Kidney (tissue), 13 donors: ENCODE measurements at regions not wholly inside any gene's neighbourhood (a gene's known extent, or its start where the extent isn't known, plus 50 kb on each side); places are given as distances from the start of the nearest gene placed in this dataset.

Experiments
- DNase-seq, 5 donors: peaks; one replicate each; pipeline ENCODE4 v3.0.0-alpha.2; 2013 to 2020
- FAIRE-seq: peaks from 2 replicates; lab custom pipeline; 2012; peaks lifted over from hg19 to GRCh38; lab: Jason Lieb, UNC
- H3K27ac ChIP-seq, 2 donors: one replicate each; pipeline ENCODE4 v1.7.0; 2013; ENCODE audit warnings: low read depth in 2 of 2, low read length in 2 of 2, inconsistent platforms in 1 of 2
- H3K27me3 ChIP-seq: one replicate; pipeline ENCODE4 v1.7.1; 2013; ENCODE audit warnings: low read length, inconsistent platforms; ENCODE audit not compliant: control insufficient read depth, insufficient read depth
- H3K36me3 ChIP-seq, 3 donors: one replicate each; pipeline versions ENCODE4 v1.7.0 to v1.7.1; 2013; ENCODE audit warnings: low read length in 3 of 3, control low read depth in 1 of 3, inconsistent platforms in 1 of 3; ENCODE audit not compliant: insufficient read depth in 3 of 3, control insufficient read depth in 2 of 3
- H3K4me1 ChIP-seq, 3 donors: one replicate each; pipeline versions ENCODE4 v1.7.0 to v1.7.1; 2013; ENCODE audit warnings: low read length in 3 of 3, inconsistent platforms in 1 of 3, low read depth in 1 of 3; ENCODE audit not compliant: control insufficient read depth in 2 of 3, insufficient read depth in 2 of 3
- H3K4me3 ChIP-seq, 3 donors: one replicate each; pipeline versions ENCODE4 v1.7.0 to v1.8.1; 2013; ENCODE audit warnings: low read length in 3 of 3, control low read depth in 1 of 3, inconsistent platforms in 1 of 3
- H3K9ac ChIP-seq, 3 donors: one replicate each; pipeline versions ENCODE4 v1.7.0 to v1.7.1; 2013; ENCODE audit warnings: low read length in 3 of 3, control low read depth in 1 of 3, inconsistent platforms in 1 of 3
- H3K9me3 ChIP-seq, 3 donors: one replicate each; pipeline versions ENCODE4 v1.7.0 to v1.7.1; 2013; ENCODE audit warnings: low read length in 3 of 3, control low read depth in 1 of 3, inconsistent platforms in 1 of 3; ENCODE audit not compliant: control insufficient read depth in 2 of 3, insufficient read depth in 1 of 3
- CTCF ChIP-seq: IDR thresholded peaks from 3 replicates; pipeline ENCODE4 v1.5.1; 2012; ENCODE audit warnings: mild to moderate bottlenecking, moderate library complexity, borderline replicate concordance; ENCODE audit not compliant: insufficient read depth; ENCODE audit errors: extremely low read depth
- intact Hi-C: fragments of 100-400 bp; cut with DNase I; formaldehyde crosslinking; loops from one replicate; pipeline ENCODE4 v1.11.1; 2022
- donor health status: control.
- donor health status: control.
- donor health status: control.
- donor health status: control.
- donor health status: control.
- donor health status: DM: yes; HTN: yes; CAD: no.
- donor health status: Normal renal cell carcinoma (clear cell type).

GRCh38 chr13:107477772-107478379 lies 737.5 kb downstream of the LIG4 start:
- FAIRE-seq: no peak
- Histone ChIP-seq H3K4me1 (no peaks in the 10 kb centered on the region), H3K4me3 (no peak overlapping the region), H3K36me3 (no peaks in the 10 kb centered on the region), H3K27me3 (no peaks in the 10 kb centered on the region), H3K9ac (no peak overlapping the region), H3K9me3 (no peaks in the 10 kb centered on the region), H3K27ac (no peak overlapping the region)
- intact Hi-C loops: no loop called here
- no peak for DNase-seq
- TF ChIP-seq CTCF: no peak

GRCh38 chr13:107475753-107476453 lies 739.4 kb downstream of the LIG4 start:
- Histone ChIP-seq H3K9ac (no peak overlapping the region), H3K27ac (no peak overlapping the region), H3K4me3 (no peak overlapping the region), H3K9me3 (no peaks in the 10 kb centered on the region), H3K4me1 (no peaks in the 10 kb centered on the region), H3K36me3 (no peaks in the 10 kb centered on the region), H3K27me3 (no peaks in the 10 kb centered on the region)
- FAIRE-seq (no peak), DNase-seq (no peak)
- intact Hi-C loops: no loop called here
- no peak for TF ChIP-seq CTCF

- no peak overlapping the region for H3K27ac ChIP-seq
- FAIRE-seq: no peak
- H3K36me3 ChIP-seq: no peaks in the 10 kb centered on the region
- H3K9ac ChIP-seq: no peak overlapping the region
- H3K4me1 ChIP-seq: no peaks in the 10 kb centered on the region
- H3K27me3 ChIP-seq: no peaks in the 10 kb centered on the region
- H3K4me3 ChIP-seq: no peak overlapping the region
- intact Hi-C loops: no loop called here
- H3K9me3 ChIP-seq: no peaks in the 10 kb centered on the region
- no peak for TF ChIP-seq CTCF
- DNase-seq: no peak
Observed at GRCh38 chr13:107473253-107473652, 742.1 kb downstream of the LIG4 start.
